Stimulated activated CD8-positive, alpha-beta memory T cell treated with anti-CD3 and anti-CD28 coated beads, Interleukin-4, amount 100 ng/mL, for 48 hours (primary cell): ENCODE measurements at regions not wholly inside any gene's neighbourhood (a gene's known extent, or its start where the extent isn't known, plus 50 kb on each side); places are given as distances from the start of the nearest gene placed in this dataset.

ENCODE experiments used
- DNase-seq: peaks from one replicate; pipeline ENCODE4 v3.0.0-alpha.2; 2020

- DNase-seq = no peak
Observed at GRCh38 chr12:4099276-4099675, 174.3 kb upstream of the CCND2 start.

GRCh38 chr12:4091016-4091743, 182.4 kb upstream of the CCND2 start:
- DNase-seq = no peak

DNA sequence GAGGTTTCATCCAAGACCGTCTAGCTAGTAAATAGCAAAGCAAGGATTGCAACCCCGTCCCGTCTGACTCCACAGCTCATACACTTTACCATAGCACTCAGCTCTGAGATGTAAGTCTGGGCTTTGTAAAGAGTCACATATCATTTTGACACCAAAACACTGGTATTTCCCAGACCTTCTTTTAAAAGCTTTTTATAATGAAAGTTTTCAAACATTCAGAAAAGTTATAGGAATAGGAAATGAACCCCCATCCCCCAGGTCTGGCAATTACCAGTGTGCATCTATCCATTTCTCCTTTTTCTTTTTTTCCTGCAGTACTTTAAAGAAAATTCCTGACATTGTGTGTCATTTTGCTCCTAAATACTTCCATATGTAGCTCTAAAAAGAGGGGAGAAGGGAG, 183.6 kb upstream of the CCND2 start:
- no peak for DNase-seq

DNA sequence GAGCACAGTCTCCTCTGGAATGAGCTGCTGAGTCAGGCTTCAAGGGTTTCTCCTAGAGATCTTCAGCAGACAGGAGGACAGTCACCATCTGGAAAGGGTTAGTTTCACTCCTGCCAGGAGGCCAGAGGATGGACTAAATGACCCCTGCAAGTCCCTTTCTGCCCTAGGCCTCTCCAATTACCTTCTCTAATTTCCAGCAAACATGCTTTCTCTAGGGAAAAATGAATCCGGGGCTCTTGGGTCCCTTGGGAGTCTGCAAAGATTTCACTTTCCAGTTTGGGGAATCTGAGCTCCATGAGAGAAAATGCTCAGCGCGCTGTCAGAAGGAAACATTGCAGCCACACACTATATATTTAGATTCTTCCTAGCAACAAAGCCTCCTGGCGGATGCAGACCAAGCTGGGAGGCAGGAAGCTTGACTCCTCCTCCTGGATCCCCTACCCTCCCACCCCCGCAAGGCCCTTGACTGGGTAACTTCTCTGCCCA, 184.4 kb upstream of the CCND2 start:
- no peak for DNase-seq

DNA sequence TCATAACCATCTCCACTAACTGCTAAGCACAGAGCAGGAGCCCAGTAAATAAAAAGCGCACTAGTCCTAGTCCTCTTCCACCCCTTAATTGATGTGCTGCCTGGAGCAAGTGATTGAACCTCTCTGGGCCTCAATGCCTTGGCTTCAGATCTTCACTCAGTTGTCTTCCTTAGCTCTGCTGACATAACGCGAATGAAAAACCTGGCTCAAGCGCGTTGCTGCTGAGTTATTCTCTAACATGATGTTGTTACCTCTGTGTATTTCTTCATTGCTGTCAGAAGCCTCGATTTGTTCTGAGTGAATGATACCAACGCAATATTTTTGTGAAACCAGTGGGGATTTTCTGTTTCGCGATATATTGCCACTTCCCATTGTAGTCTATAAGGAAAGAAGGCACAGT, 185.1 kb upstream of the CCND2 start:
- DNase-seq = no peak

GRCh38 chr12:4086481-4086880, 187.1 kb upstream of the CCND2 start:
- DNase-seq = no peak

- DNase-seq = no peak
Observed at GRCh38 chr12:4084573-4084972, 189.0 kb upstream of the CCND2 start.

DNA sequence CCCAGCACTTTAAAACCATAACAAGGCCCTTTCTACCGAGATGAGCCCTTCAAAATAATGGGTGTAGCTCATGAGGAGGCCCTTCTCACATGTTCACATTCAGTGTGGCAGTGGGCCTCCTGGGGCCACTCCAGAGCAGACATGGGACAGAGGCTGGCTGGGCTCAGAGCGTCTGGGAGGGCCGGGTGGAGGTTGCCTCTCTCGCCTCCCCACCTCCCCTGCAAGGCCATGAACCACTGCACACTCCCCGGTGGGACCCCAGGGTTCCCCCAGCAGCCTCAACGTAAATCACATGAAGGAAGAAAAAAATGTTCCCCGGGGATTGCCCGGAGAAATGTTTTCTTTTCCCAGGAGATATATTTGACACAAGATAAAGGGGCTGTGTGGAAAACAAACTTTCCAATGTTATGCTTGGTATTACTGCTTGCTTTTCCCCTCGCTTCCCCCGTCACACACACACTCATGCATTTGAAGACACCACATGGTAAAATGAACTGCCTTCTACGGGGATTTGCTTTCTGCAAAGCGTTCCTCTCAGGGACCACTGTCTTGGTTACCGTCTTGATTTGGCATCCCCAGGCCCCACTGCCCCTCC, 190.7 kb upstream of the CCND2 start:
- no peak for DNase-seq

DNA sequence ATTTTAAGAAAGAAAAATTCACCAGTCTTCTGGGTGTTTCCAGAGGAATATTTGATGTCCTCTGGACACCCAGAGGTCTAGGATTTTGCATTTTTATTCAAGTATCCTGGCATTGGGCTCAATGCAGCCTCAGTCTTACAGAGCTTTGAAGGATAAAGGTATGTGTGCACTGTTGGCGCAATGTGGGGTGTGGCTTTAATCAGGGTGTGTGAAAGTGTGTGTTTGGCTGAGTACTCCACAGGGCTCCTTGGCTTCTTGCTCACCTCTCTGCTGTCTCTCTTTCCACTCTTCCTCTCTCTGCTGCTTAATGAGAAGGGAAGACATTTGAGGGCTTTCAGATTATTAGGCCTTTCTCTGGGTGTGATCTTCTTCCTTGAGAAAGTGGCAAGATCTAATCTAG, 193.3 kb upstream of the CCND2 start:
- DNase-seq = no peak

- no peak for DNase-seq
Observed at GRCh38 chr12:4074129-4074528, 199.4 kb upstream of the CCND2 start.

- no peak for DNase-seq
Observed at GRCh38 chr12:4069670-4070010, 196.4 kb upstream of the PARP11 start.

- no peak for DNase-seq
Observed at GRCh38 chr12:4068981-4069669, 195.9 kb upstream of the PARP11 start.

GRCh38 chr12:4064008-4064407, 190.8 kb upstream of the PARP11 start:
- no peak for DNase-seq

GRCh38 chr12:4059898-4060568, 186.8 kb upstream of the PARP11 start:
- no peak for DNase-seq

DNA sequence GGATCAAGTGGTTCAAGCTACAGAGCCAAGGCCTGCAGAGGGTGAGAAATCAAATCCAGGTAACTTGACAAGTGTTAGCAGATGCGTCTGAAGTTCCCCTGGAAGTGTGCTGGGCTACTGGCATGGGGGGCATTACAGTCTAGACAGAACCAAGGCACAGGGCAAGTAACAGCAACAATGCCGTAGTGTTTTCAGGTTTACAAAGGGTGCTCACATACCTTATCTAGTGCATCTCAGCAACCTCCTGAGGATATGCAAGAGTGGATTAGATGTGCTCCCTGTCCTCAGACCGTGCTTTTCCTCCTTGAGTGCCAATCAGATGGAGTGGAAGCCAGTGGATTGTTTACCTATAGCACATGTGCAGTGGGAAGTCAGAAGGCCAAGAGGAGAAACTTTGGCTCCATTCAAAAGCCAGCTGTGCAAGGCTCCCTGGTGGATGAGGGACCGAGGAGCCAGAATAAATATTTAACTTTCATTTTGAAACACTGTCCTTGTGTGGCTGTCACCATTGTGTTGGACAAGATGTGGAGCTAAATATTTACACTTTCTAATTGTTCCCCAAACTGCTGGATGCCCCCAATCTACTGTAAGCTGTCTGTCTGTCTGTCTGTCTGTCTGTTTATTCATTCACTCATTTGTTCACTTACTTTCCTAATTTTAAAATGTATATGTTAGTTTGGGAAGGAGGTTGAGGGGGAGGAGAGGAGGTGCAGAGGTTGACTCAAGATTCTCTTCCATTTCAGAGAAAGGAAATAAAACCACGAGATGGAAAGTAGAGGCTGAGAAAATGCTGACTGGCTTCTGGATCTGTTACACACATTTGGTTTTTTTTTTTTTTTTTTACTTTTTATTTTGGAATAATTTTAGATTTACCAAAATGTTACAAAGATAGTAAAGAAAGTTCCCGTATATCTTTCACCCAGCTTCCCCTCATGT, 184.0 kb upstream of the PARP11 start:
- no peak for DNase-seq

GRCh38 chr12:4054630-4055029, 181.4 kb upstream of the PARP11 start:
- DNase-seq = no peak

DNA sequence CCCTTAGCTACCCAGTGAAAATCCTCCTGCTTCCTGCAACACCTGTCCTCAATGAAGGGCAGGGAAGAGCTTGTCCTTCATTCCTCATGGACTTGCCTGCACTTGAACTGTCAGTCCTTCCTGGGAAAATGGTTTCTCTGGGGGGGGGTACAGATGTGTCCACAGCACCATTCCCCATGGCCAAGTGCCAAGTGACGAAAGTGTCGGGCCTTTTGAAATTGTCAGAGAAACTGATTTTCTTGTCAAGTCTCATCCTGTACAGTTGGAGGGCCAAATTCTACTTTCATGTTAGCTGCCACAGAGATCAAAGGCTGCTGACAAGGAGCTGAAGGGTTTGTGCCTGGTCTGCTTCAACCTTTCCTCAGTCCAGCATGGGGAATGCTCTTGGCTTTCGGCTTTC, 179.5 kb upstream of the PARP11 start:
- DNase-seq = no peak

DNA sequence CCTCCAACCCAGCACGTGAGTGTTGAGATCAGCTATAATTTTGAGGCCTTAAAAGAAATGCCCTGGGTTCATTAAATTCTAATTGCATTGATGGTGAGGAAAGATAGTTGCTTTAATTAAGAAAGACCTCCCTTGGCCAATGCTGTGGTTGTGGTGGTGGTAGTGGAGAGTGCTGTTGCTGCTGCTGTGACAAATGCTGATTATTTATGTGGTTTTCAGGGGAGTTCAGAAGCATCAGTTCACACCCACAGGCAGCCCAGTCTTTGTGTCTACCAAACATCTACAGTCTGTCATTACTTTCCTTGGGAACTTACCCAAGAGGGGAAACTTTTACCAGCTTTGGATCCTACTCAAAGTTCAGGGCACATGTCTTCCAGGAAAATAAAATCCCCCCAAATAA, 178.4 kb upstream of the PARP11 start:
- no peak for DNase-seq

- no peak for DNase-seq
Observed at GRCh38 chr12:4050340-4050739, 177.1 kb upstream of the PARP11 start.

- no peak for DNase-seq
Observed at GRCh38 chr12:4049298-4050080, 176.3 kb upstream of the PARP11 start.

DNA sequence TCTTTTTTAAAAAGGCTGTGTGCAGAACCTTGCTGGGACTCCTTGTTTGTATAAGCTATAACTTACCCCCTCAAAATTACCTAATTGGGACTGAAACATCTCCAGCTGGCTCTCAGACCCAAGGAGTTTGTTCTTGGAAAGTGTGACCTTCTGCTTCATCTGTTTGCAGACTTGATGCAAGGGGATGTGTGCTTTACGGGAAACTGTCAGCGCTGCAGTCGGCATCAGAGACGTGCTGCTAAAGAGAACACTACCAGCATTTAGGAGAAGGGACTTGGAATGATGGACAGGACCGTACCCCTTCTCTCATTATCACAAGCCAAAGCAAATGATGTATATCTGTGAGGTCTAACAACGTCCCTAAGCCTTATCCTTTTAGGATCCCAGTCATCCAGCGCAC, 174.2 kb upstream of the PARP11 start:
- no peak for DNase-seq

GRCh38 chr12:4046495-4046840, 173.3 kb upstream of the PARP11 start:
- no peak for DNase-seq
